HG02981 (cell line): ENCODE measurements at regions not wholly inside any gene's neighbourhood (a gene's known extent, or its start where the extent isn't known, plus 50 kb on each side); places are given as distances from the start of the nearest gene placed in this dataset.
A peak's percentile ranks its signal among the peaks of the same experiment; 100 is the strongest.

Experiments used
- ATAC-seq: cut with Tn5 transposase; IDR thresholded peaks from one replicate; pipeline ENCODE4 v1.9.1; 2021; ENCODE audit warnings: mild to moderate bottlenecking, moderate library complexity; ENCODE audit not compliant: unreplicated experiment

DNA sequence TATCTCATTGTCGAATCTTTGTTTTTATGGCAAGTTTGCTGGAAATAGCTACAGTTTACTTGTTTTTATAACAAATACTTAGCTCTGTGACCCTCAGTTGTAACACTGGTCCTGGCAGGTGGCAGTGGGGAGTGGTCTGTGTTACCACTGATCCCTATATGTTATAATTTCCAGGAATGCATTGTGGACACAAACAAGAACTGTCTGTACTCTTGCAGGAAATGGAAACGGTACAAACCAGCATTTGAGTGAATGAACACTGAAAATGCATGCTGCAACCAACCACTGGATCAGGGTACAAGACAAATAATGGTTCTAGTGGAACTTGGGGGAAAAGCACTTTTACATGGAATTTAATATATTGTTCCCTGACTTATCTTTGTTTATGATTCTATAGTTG is 66.5 kb upstream of the PJA2 start:
- no peak for ATAC-seq

- no peak for ATAC-seq
Observed at GRCh38 chr5:109469896-109470662, 60.3 kb upstream of the PJA2 start.

DNA sequence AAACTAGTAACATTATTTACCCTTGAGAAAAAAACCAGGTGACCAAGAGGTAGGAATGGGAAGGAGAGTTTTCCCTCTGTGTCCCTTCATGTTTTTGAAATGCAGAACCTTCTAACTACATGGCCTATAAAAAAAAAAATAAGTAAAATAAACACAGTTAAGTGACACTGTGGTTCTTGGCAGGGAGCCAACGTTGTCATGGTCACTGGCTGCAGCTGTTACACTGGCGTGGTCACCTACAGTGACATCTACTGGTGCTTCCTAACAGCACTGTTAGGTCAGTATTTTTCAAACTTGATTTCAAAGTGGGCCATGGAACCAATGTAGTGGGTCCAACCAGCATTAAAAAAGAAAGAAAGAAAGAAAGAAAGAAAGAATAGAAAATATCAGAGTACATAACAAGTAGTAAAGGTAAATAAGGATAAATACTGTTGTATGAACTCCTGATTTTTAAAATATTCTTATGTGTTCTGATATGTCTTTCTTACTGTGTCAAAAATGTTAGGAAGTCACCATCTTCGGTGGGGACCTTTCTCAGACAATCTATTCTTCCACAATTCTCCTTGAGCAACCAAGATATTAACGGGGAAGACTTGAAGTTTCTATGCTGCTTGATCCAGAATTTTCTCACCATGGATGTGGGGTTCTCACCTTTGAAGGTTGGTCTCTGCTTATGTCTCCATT is 59.1 kb upstream of the PJA2 start:
- ATAC-seq: peak; percentile 97

GRCh38 chr5:109468288-109468676 is 58.5 kb upstream of the PJA2 start:
- ATAC-seq: no peak

DNA sequence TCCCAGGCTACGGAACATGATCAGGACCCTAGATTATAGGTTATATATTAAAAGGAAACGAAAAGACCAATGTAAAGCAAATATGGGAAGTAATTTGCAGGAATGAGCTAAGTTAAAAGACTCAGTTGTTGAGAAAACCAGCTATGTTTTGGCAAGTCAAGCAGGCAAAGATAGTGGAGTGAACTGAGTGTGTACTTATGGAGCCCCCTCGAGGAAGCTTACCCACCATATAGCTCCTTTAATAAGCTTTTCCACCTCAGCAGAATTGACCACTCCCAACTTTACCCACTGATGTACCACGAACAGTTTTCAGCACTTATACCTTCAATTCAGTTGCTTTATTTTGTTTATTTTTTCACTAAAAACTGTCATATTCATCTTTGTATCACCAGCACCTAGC is 57.3 kb upstream of the PJA2 start:
- ATAC-seq: no peak
